HL-60 (cell line): ENCODE measurements at regions not wholly inside any gene's neighbourhood (a gene's known extent, or its start where the extent isn't known, plus 50 kb on each side); places are given as distances from the start of the nearest gene placed in this dataset.

Experiments used
- DNase-seq, 2 experiments: peaks; one replicate each; pipeline ENCODE4 v3.0.0-alpha.2; 2010 to 2020; ENCODE audit warnings: low read depth in 1 of 2, low spot score in 1 of 2
- H3K27ac ChIP-seq: fragments of 250-450 bp; sonication (Bioruptor Pico); replicated peaks from 2 replicates; pipeline ENCODE4 v1.5.1; 2020; ENCODE audit warnings: mild to moderate bottlenecking, moderate library complexity
- H3K27me3 ChIP-seq: fragments of 250-450 bp; sonication (Bioruptor Pico); 2 replicates; pipeline ENCODE4 v1.5.1; 2021; ENCODE audit warnings: mild to moderate bottlenecking, moderate library complexity; ENCODE audit not compliant: insufficient read depth, poor library complexity, severe bottlenecking
- H3K4me3 ChIP-seq: replicated peaks from 2 replicates; pipeline ENCODE4 v1.5.1; 2011; ENCODE audit warnings: mild to moderate bottlenecking, control low read depth, low read length; ENCODE audit not compliant: insufficient read depth
- CTCF ChIP-seq: IDR thresholded peaks from one replicate; pipeline ENCODE4 v1.5.1; 2011; ENCODE audit warnings: low read length, control low read depth, inconsistent platforms; ENCODE audit not compliant: insufficient read depth
- GABPA ChIP-seq: IDR thresholded peaks from 2 replicates; pipeline ENCODE4 v1.6.1; 2012; ENCODE audit warnings: low read depth
- POLR2AphosphoS5 ChIP-seq: IDR thresholded peaks from 2 replicates; pipeline ENCODE4 v1.6.1; 2012; ENCODE audit warnings: low read depth
- SPI1 ChIP-seq: IDR thresholded peaks from 2 replicates; pipeline ENCODE4 v1.6.1; 2012; ENCODE audit warnings: low read depth, mild to moderate bottlenecking, borderline replicate concordance
- TF ChIP-seq, protein P1 (sequence below): IDR thresholded peaks from 2 replicates; pipeline ENCODE4 v1.6.1; 2012; ENCODE audit warnings: low read depth; ENCODE audit not compliant: insufficient replicate concordance

DNA sequence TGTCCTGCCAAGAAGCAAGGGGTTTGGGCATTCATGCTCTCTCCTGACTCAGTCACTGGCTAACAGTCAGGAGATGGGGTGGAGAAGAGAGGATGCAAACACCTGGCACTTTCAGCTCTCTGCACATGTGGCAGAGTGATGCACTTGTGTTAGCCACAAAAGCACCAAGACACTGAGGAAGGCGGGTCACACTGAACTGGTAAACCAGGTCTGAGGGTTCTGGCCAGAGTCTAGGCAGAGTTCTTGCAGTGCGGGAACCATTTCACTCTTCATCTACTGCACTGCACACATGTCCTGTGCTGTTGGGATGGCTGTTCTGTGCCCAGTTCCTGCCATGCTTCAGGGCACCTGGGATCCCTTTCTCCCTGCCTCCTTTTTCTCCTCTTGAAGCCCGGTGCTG lies 157.1 kb upstream of the GDNF start:
- no peak overlapping the region for H3K27ac ChIP-seq
- H3K27me3 ChIP-seq, result no peaks in the 10 kb centered on the region
- no peak for DNase-seq
- no peak overlapping the region for H3K4me3 ChIP-seq
- TF ChIP-seq POLR2AphosphoS5, result no peak
- TF ChIP-seq, protein P1, sequence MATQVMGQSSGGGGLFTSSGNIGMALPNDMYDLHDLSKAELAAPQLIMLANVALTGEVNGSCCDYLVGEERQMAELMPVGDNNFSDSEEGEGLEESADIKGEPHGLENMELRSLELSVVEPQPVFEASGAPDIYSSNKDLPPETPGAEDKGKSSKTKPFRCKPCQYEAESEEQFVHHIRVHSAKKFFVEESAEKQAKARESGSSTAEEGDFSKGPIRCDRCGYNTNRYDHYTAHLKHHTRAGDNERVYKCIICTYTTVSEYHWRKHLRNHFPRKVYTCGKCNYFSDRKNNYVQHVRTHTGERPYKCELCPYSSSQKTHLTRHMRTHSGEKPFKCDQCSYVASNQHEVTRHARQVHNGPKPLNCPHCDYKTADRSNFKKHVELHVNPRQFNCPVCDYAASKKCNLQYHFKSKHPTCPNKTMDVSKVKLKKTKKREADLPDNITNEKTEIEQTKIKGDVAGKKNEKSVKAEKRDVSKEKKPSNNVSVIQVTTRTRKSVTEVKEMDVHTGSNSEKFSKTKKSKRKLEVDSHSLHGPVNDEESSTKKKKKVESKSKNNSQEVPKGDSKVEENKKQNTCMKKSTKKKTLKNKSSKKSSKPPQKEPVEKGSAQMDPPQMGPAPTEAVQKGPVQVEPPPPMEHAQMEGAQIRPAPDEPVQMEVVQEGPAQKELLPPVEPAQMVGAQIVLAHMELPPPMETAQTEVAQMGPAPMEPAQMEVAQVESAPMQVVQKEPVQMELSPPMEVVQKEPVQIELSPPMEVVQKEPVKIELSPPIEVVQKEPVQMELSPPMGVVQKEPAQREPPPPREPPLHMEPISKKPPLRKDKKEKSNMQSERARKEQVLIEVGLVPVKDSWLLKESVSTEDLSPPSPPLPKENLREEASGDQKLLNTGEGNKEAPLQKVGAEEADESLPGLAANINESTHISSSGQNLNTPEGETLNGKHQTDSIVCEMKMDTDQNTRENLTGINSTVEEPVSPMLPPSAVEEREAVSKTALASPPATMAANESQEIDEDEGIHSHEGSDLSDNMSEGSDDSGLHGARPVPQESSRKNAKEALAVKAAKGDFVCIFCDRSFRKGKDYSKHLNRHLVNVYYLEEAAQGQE, result no peak
- no peak for TF ChIP-seq SPI1

- no peak overlapping the region for H3K27ac ChIP-seq
- H3K27me3 ChIP-seq, result no peaks in the 10 kb centered on the region
- DNase-seq, result no peak
- H3K4me3 ChIP-seq, result no peak overlapping the region
- TF ChIP-seq POLR2AphosphoS5, result no peak
- no peak for TF ChIP-seq CTCF
- TF ChIP-seq, protein P1, result no peak
- no peak for TF ChIP-seq GABPA
- no peak for TF ChIP-seq SPI1
These were observed 154.9 kb upstream of the GDNF start for GRCh38 chr5:37994729-37995128.

- no peak overlapping the region for H3K27ac ChIP-seq
- no peak for DNase-seq
- no peaks in the 10 kb centered on the region for H3K27me3 ChIP-seq
- TF ChIP-seq, protein P1, result no peak
- TF ChIP-seq SPI1 (no peak), POLR2AphosphoS5 (no peak), GABPA (no peak), CTCF (no peak)
- H3K4me3 ChIP-seq, result no peak overlapping the region
These were observed 151.8 kb upstream of the GDNF start for GRCh38 chr5:37991301-37992299.
